ACHN (cell line): ENCODE measurements at regions not wholly inside any gene's neighbourhood (a gene's known extent, or its start where the extent isn't known, plus 50 kb on each side); places are given as distances from the start of the nearest gene placed in this dataset.
"Not testable (repeated sequence)": the region's sequence is repeated elsewhere in the genome, so short reads cannot be mapped to it uniquely, and the experiment has no call there.

Source experiments
- DNase-seq: peaks from one replicate; pipeline ENCODE4 v3.0.0-alpha.2; 2015
- in situ Hi-C: cut with HindIII; loops from 2 replicates; pipeline ENCODE4 v1.10.0; 2017; ENCODE audit warnings: low sequenced_read_pairs, low pct_ligation_motif_present, low pct_unique_long_range_greater_than_20kb

DNA sequence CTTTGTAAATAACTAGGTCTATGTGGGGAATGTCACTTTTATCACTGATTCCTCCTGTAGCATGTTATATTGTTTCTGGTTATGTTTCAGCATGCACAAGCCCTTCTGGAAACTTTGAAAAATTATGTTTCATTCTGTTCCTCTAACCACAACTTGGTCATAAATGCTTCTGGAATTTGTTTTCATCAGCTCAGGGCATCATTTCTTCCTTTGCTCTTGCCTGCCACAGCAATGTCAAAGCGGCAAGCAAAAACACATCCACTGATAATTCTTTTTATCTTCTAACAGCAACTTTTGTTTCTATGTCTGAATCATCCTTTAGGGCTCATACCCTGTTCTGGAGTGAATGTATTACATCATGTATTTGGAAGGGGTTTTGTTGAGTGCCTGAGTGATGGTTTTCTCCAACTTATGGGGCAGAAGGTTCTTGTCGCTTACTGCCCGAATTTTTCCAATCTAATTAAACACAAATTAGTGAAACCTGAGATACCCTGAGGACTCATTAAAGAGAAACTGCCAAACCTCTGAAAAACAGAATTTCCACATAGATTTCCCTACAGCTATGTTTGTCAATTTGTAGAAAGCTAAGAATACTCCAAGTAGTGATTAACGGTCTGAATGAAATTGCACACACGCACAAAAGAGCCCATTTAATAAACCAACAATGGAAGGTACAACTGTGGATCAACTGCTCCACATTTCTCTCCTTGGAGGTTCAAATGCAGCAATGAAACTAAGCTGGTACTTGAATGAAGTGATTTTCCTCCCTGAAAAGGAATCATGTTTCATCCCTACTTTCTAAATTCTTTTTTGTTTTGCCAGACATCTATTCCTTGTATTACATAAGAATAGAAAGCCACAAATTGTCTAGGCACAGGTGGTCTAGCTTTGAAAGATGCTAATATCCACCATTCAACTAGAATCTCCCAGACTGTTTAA is 173.5 kb upstream of the KRR1 start:
- no peak for DNase-seq

DNA sequence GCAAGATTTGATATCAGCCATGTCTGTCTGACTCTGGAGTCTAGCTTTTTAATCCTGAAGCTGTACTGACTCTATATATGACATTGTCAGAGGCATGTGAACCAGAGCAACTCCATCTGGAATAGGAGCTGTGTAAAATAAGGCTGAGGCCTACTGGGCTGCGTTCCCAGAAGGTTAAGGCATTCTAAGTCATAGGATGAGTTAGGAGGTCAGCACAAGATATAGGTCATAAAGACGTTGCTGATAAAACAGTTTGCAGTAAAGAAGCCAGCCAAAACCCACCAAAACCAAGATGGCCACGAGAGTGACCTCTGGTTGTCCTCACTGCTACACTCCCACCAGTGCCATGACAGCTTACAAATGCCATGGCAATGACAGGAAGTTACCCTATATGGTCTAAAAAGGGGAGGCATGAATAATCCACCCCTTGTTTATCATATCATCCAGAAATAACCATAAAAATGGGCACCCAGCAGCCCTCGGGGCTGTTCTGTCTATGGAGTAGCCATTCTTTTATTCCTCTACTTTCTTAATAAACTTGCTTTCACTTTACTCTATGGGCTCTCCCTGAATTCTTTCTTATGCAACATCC is 172.7 kb upstream of the KRR1 start:
- in situ Hi-C loops, DNase-seq: not testable (repeated sequence)

More for the DNA sequence above, 173.5 kb upstream of the KRR1 start:
- in situ Hi-C loops, result no loop called here

DNA sequence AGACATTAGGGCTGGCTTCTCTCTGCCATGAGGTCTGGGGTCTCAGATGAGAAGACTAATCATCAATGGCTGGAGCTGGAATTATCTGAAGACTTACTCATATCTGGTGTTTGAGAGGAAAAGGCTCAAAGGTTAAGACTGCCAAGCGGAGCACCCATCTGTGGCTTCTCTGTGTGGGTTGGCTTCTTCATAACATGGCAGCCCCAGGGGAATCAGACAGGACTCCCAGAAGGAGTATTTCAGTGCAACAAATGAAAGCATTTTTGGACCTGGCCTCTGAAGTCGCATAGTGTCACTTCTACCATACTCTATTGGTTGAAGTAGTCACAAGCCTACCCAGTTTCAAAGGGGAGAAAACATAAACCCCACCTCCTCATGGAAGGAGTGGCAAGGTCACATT is 171.8 kb upstream of the KRR1 start:
- in situ Hi-C loops, result no loop called here
- no peak for DNase-seq

DNA sequence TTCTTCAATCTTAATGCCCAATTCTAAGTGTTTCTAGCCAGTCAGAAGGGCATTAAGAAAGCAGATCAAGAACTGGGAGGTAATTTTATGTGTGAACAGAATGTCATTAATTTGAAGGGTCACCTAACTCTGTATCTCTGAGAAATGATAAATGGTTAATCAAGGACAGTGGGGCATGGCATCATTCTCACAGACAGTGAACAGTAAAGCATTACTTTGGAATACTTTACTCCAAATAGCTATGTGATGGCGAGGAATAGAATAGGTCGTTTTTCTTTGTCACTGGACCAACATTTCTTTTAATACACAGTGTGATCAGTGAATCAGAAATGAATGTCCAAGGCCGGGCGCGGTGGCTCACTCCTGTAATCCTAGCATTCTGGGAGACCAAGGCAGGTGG is 166.1 kb upstream of the KRR1 start:
- DNase-seq, result no peak
- in situ Hi-C loops, result no loop called here

DNA sequence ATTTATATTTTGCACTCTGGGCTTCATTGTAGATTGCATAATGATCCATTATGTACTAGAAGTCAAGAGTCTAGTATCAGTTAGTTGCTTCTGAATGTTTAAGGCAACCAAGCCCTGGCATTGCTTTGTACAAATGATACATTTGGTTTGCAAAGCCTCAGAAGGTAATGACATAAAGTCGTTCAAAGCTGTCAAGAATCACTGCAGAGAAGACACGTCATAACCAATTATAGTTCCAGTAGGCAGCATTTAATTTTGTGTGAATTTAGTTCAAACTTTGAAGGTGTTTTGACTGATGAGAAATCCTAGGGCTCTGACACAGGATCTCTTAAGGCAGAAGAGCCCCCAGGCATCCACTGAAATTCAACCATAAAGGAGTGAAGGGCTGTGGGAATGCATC is 163.0 kb upstream of the KRR1 start:
- in situ Hi-C loops, result no loop called here

DNA sequence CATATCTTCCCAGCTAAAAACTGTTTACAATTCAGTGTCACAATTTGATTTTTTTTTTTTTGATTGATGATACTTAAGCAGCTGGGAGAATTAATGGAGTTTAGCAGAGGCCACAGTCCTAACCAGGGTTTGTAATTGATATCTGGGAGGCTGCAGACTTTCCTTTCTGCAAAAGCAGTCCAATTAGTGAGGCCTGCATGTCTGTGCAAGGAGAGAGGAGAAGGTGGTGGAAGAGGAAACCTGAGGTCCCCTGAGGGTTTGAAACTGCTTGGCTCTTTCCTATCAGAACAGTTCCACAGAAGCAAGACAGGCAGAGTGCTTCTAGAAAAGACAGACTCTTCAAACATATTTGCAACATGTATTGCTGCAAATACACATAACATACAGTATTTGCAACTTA is 160.8 kb upstream of the KRR1 start:
- in situ Hi-C loops, result no loop called here
- DNase-seq, result no peak

More for the DNA sequence above, 163.0 kb upstream of the KRR1 start:
- DNase-seq, result no peak

DNA sequence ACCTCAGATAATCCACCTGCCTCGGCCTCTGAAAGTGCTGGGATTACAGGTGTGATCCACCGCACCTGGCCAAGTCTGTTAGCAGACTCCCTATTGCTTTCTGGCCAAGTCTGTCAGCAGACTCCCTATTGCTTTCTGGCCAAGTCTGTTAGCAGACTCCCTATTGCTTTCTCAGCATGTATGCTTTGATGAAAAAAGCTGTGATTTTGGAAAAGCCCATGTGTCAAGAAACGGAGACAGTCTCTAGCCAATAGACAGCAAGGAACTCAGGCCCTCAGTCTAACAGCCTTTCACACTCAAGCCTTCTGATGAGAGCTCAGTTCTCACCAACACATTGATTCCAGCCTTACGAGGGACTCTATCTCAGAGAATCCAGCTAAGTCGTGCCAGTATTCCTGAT is 158.8 kb upstream of the KRR1 start:
- no peak for DNase-seq
- in situ Hi-C loops, result no loop called here

DNA sequence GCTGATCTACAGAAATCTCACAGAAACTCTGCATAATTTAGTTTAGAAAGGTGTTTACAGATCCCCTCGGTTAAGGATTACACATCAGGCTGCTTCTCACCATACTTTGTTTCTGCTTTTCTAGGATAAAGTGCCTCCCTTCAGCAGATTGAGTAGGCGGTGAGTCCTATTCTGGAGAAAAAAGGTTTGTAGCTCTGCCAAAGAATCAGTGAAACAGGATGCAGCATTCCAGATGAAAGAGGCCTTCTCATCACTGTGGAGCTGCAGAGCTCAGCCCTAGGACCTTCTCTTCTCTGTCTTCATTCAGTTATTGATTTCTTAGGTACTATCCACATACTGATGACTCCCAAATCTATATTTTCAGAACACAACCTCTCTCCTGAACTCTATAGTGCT is 155.5 kb upstream of the KRR1 start:
- DNase-seq, result no peak
- in situ Hi-C loops, result no loop called here

DNA sequence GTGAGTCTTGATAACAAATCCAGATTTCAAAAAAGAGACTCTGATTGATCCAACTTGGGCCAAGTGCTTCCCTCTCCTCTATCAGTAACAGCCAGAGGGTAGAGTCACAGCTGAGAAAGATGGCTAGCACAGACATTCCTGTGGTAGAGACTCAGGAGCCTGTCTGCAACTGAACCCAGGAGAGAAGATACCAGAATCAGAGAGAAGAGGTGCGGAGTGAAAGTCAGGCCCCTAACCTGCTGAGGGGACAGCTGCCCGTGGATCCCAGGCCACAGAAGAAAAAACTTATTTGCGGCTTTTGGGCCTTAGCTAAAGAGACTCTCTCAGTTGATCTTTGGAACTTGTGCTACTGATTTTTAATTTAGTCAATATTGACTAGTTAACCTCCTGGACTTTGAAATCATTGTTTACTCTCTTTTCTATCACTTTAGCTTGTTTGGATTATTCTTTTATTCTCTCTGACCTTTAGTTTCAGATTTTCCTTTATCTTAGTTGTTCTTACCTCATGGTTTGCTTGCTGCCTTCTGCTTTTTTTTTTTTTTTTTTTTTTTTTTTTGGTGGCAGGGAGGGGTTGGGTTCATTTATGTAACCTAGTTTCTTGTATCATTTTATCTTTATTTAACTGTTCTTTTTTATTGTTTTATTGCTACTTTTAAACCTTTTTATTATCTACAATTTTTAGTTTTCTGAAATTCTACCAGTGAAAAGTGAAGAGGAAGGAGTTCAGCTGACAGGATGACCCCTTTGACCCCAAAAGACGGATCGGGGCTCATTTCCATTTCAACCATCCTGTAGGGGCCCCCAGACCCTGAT is 154.9 kb upstream of the KRR1 start:
- in situ Hi-C loops, result no loop called here
- DNase-seq, result no peak

DNA sequence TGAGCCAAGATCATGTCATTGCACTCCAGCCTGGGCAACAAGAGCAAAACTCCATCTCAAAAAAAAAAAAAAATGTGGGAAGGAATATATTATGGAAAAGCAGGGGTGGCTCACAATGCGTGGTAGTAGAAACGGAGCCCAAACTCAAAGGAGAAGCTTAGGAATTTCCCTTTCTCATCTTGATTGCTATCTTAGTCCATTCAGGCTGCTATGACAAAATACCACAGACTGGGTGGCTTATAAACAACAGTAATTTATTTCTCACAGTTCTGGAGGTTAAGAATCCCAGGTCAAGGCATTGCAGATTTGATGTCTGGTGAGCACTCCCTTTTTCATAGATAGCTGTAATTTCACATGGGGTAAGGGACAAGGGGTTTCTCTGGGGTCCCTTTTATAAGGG is 153.8 kb upstream of the KRR1 start:
- DNase-seq, result no peak
- in situ Hi-C loops, result no loop called here

DNA sequence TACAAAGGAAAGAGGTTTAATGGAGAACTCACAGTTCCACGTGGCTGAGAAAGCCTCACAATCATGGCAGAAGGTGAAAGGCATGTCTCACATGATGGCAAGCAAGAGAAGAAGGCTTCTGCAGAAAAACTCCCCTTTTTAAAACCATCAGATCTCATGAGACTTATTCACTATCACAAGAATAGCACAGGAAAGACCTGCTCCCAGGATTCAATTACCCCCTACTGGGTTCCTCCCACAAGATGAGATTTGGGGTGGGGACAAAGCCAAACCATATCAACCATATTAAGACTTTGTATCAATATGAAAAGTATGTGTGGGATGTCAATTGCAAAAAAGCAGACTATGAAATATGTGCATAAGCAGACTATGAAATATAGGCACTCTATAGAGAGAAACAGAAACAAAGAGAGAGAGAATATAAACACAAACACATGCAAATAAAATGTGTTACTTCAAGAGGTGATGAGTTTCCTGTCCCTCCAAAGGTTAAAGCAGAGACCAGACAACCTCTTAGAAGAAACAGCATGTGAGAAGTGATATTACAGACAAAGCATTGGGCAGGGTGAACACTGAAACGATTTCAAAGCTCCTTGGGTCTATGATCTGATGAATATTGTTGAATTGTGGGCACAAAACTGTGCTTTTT is 151.2 kb upstream of the KRR1 start:
- in situ Hi-C loops, result no loop called here
- no peak for DNase-seq

DNA sequence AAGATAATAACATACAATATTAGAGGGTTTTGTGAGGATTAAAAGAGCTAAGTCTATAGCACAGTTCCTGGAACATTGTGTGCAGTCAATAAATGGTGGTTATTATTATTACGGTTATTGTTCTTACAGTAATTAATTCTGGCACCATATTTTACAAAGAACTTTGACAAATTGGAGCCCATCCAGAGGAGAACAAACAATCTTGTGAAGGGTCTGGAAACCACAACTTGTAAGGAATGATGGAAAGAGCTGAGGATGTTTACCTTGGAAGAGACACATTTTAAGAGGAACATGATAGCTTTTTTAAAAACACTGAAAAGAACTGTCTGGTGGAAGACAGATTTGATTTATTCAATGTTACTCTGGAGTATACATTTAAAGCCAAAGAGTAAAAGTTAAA is 150.5 kb upstream of the KRR1 start:
- no peak for DNase-seq
- in situ Hi-C loops, result no loop called here

DNA sequence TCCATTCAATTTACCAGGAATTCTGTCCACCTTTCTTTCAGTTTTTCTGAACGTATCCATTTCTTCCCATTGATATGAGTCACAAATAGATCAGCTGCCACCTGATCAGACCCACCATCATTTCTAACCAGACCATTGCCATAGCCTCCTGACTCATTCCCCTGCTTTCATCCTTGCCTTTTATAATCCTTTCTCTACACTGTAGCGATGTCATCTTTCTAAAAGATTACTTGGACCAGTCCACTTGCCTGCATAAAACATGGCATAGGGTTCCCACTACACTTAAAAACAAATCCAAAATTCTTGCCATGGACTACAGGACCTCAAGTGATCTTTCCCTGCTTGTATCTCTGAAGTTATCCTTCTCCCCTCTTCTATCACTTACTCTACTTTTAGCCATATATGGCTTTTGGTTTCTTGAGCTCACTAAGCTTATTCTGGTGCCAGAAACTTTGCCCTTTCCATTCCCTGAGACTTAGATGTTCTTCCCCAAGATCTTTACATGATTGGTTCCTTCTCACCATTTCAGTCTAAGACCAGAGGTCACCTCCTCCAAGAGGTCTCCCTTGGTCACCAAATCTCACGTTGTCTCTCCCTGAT is 149.5 kb upstream of the KRR1 start:
- DNase-seq, result peak; percentile 84
- in situ Hi-C loops, result no loop called here

DNA sequence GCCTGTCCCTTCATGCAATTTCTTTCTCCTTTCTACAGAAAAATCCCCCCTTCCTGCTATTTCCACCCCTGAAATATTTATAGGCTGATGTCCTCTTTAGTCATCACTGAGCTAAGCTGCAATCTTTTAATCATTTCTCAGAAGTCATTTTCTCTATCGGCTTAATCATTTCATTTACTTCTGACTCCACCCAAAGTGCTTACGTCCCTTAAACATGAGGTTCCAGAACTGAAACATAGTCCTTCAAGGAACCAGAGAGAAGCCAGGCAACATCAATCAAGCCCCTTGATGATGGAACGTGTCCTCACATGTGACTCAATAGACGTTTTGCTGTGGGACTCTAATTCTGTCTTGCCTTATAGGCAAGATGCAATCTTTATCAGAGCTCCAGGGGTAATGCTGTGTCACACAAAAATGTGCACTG is 148.7 kb upstream of the KRR1 start:
- in situ Hi-C loops, result no loop called here
- peak; percentile 96 for DNase-seq

DNA sequence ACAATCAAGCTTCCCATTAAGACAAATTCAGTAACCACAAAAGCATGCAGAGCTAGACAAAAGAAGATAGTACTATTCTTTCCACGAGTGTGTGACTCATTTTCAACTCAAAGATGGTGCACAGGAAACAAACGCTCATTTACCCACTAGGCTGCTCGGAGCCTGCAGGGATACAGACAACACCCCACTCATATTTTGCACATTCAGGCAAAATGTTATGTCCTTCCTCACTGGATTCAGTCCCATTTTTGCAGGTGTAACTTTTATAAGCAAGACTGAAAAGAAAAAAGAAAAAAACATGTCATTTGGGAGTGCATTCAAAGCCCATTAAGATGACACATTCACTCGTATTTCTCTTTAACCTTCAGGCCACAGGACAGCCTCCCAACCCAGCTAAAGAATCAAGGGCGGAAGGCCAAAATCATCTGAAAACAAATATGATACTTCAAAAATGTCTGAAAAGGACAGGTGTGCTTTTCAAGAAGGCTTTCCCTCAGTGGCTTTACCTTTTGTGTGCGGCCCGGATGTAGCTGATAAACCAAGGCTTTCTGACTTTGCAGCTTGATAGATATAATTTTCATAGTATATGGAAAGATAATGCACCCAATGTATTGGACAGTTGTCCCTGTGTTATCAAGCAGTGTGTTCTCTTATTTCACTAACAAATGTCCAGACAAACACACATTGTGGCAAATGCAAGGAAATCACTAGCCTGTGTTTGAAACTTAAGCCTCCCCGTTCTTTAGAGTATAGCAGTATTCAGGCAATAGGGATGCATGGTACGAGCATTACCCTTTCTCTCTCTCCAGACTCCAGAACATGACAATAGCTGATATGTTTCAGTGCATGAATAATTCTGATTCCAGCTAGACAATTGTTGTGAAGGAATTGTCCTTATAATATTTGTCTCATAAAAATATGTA is 147.8 kb upstream of the KRR1 start:
- in situ Hi-C loops, result no loop called here
- DNase-seq, result peak; percentile 72

DNA sequence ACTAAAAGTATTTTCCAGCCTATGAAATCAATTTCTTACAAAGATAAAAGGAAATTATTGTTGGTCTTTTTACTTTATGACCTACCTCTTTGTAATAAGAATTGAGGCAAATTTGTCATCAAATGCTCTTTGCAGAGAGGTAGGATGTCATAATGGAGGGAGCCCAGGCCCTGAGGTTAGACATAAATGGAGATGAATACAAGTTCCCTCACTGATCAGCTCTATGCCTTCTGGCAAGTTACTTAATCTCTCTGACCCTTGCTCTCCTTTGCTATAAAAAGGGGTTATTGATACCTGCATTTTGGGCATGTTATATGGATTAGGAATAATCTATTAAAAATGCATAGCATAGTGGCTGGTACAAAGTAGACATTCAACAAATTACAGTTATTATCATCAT is 146.9 kb upstream of the KRR1 start:
- no peak for DNase-seq
- in situ Hi-C loops, result no loop called here

DNA sequence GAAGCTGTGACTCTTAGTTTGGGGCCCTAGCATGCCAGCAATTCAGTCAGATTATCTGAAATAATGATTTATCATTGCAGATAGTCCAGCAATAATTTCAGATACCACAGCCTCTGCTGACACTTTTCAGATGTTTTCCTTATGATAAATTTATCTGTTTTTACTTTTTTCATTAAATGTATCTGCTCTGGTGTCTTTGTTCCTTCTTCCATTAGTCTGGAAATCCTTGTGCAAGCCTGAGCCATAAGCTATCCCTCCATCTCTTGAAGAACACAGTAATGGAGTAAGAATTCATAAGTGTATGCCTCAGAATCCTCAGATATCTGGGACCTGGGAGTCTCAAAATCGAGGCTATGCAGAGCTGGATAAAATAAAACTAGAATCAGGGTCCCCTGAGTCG is 146.4 kb upstream of the KRR1 start:
- in situ Hi-C loops, result no loop called here
- DNase-seq, result no peak
